ENCODE measurements at regions not wholly inside any gene's neighbourhood (a gene's known extent, or its start where the extent isn't known, plus 50 kb on each side); places are given as distances from the start of the nearest gene placed in this dataset.

DNA sequence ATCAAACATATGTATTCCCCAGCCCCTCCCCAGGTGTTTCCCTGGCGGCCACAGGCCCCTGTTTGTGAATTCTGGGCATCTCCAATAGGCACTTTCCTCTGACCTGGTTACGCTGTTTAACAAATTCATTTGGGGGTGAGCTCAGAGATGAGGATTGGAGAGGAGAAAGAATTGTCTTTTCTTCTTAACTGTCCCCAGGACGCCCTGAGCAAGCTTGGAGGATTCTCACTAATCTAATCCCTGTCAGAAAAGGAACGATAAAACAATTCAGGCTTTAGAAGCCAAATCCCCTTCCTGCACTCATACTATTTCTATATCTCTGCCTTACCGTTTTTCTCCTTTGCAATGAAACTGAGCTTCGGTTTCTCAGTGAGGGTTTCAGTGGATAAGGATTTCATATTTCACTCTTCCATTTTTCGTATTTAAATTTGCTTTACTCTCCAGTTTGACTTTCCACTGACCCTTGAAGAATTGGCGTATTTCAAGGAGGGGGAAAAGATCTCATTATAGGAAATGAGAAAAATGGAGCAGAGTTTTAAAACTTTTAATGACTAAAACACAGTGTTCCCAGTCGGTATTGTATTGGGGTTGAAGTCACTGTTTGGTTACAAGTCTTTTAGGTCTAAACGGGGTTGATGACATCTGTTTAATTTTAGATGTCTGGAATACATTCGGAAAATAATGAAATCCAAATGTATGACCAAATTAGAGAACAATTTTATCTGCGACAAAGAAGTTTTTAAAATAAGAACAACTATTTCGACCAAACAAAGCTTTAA, 180.1 kb downstream of the MACROH2A1 start:
- no peak for DNase-seq (ENCODE audit: low read depth in 2 of 2)

DNA sequence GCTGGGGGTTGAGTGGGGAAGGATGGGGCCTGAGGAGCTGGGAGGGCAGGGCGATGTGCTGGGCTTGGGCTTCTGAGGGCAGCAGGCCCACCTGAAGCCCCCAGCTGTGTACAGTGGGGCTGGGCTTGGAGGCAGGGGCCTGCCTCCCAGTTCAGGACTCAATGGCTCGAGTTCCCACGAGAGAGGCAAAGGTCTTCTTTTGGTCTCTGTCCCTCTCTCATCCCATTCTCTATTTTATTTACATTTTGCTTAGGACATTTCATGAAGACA, 180.6 kb downstream of the MACROH2A1 start:
- DNase-seq (ENCODE audit: low read depth in 2 of 2): no peak

DNA sequence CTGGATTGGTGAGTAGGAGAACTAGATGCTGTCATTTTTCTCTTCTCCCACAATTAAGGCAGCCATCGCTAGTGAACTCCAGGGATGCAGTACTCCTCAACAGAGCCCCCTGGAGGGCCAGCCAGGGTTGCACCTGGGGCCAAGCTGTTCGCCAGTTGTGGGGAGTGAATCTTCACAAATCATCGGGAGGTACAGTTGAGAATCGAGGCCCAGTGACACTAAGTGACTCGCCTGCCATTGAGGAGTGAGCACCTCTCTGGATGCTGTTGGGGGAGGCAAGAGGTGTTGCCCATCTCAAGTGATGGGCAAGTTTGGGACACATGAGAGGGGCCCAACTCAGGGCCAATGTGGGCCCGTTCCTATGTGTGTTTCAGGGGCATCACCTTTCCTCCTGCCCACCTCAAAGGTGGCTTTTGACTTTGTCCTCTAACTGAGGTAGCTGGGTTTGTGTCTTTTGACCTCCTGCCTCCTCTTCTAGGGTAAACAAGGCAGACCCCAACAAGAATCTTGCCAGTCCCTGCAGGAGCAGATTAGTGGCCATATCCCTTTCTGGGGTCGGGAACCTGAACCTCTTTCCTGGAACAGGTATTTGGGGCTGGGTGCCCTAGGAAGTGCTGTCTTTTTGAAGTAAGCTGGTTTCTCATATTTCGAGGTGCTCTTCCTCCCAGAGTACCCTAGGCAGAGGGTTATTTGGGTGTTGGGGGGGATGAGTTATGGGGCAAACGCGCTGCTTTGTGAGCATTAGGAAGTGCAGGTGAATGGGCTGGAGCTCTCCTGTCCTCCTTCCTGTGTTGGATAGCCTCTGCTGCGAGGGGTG, 181.2 kb downstream of the MACROH2A1 start:
- no peak for DNase-seq (ENCODE audit: low read depth in 2 of 2)

DNA sequence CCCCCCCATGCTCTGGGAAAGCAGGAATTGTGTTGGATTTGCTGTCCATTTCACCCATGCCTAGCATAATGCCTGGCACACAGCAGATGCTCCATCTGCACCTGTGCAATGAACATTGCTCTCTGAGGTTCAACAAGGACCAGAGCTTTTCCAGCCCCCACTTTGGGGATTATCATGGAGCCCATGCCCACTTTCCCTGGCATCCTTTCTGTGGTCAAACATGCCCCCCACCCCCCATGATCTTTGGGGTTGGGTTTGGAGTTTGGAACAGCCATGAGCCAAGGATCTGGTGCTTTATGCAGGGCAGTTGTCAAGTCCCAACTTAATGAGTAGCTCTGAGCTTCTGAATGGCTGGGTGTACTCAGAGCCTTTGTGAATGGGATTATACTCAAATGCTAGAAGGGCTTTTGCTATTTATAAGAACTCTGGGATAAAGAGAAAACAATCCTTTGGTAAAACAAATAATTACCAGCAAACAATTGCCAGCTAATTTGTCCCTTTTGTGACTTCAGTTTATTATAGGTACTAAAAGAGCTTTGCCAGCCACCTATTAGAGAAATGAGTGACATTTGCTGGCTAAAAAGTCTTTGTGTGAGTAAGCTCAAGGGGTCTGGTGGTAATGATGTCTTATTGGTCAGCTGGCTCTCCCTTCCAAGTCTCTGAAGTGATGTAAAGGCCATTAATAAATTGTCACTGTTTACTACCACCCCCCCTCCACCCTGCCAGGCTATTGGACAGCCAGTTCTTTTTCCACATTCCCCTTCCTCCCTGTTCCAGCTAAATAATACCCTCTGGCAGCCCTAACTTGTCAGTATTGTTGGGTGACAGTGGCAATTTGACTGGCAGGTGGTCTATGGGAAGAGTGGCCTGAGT, 182.3 kb downstream of the MACROH2A1 start:
- no peak for DNase-seq (ENCODE audit: low read depth in 2 of 2)

DNA sequence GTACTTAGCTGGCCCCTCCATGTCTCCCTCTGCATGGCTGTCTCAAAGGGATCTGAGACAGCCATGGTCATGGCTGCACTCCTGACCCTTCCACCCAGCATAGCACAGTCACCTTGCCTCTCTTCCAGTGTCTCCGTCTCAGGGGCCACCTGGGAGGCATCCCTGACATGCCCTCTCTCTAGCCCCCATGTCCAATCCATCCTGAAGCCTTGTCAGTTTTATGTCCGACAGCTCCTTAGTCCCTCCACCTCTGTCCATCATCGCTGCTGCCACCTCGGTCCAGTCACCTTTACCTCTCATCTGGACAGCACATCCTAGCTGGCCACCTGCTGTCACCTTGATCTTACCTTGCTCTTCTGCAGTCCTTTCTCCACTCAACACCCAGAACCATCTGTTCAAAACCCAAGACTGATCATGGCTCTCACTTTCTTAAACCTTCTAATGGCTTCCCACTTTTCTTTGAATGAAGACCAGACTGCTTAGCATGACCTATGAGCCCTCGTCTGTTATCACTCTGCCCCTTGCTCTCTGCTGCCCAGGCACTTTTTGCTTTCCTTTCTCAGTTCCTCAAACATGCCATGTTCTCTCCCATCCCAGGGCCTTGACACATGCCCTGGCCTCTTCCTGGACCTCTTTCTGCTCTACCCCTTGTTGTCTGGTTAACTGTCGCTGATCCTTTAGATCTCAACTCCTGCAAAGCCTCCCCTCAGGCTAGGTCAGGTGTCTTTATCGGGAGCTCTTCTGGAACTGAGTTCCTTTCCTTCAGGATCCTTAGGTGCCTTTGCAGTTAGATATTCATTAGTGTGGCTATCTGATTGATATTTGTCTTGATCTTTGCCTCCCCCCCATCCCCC, 181.8 kb upstream of the PITX1 start:
- DNase-seq (ENCODE audit: low read depth in 2 of 2): no peak

DNA sequence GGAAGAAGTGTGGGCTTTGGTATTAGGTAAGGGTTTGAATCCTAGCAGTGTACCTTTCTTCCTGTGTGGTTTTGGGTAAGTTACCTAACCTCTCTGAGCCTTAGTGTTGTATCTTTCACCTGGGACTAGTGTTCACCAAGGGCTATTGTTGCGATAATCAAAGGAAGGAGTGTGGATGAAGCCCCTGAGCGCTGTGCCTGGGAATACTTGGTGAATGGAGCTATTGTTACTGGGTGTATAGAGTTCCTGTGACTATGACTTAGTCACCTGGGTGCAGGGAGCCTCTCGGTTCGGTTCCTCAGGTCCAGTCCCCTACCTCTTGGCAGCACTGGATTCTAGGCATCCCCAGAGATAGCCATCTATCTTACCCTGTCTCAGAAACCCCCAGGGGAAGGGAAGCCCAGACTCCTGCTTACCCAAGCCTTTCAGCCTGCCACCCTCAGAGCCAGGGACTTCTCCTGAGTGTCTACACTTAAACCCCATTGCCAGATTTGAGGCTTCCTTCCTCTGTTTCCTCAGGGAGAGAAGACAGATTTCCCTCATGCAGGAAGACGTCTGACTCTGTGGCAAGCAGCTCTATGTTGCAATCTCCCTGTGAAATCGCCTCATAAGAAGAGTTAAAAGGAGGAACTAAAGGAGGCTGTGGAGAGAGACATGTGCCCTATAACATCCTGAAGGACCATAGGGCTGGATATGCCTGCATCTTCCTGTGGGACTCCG, 181.0 kb upstream of the PITX1 start:
- no peak for DNase-seq (ENCODE audit: low read depth in 2 of 2)

DNA sequence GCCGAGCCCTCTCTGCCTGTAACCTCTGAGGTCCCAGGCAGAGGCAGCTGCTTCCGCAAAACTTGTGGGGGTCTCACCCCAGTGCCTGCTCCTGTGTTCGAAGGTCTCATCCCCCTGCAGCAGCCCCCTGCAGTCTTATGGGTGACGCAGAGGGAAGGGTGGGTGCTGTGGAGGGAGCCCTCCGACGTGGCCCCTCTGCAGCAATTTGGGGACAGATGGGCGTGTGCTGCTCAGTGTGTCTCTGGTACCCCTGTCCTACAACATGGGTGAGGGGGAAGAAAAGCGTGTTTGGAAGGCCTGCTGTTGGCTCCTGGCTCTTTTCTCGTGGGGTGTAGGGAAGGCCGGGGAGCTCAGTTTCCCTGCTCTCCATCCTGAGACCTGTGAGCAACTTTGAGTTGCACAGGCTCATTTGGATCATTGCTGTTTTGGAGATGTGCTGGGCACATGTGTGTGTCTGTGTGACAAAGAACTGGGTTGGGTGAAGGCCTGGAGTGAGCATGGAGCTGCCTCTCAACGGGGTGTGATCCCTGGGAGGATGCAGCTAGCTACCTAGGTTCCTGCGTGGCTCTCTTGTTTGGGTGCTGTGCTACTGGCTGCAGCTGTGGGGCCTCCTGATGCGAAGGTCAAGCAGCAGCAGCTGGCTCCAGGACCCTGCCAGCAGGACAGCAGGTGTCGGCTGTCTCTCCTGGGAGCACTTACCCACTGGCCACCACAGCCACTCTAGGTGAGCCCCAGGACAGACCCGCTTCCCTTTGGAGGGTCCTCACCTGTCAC, 179.6 kb upstream of the PITX1 start:
- DNase-seq (ENCODE audit: low read depth in 2 of 2): no peak

DNA sequence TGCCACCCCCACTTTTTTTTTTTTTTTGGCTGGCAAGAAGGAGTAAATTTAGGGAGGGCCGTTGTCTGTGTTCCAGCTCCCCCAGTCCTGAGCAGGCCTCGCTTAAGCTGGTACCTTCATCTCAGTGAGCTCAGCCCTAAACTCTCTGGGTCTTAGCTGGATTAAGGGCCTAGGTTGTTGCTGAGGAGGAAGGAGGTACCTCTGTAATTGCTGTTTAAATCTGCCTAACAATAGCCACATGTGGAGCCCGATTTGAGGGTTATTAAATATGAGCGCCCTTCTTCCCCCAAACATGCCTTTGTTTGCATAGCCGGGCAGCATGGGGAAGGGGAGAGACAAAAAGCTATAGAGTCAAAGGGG, 179.0 kb upstream of the PITX1 start:
- no peak for DNase-seq (ENCODE audit: low read depth in 2 of 2)

DNA sequence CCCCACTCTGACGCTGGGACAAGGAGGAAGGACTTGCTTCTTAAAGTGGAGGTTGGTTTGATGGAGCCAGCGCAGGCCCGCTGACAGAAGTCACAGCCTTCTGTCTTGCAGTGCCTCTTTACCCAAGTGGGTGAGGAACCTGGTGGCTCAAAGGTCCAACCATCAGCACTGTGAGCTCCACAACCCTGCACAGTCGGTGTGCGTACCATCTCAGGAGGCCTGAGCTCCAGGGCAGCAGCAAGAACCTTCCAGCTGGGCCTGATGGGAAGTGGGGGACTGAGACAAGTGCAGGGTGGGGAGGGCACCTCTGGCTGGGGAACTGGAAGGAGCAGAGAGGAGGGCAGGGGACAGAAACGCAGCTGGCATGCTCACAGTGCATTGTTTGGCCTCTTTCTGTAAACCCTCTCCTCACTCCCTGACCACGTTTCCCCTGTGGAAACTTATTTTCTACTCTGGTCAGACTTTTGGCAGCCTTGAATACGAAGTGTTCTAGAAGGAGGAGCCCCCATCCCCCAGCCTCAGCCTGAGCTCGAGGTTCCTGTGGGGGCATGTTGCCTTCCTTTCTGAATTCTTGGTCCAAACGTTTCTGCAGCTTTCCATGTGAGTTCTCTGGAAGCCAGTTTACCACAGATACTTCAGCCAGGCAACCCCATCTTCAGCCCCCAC, 178.5 kb upstream of the PITX1 start:
- DNase-seq (ENCODE audit: low read depth in 2 of 2): no peak

DNA sequence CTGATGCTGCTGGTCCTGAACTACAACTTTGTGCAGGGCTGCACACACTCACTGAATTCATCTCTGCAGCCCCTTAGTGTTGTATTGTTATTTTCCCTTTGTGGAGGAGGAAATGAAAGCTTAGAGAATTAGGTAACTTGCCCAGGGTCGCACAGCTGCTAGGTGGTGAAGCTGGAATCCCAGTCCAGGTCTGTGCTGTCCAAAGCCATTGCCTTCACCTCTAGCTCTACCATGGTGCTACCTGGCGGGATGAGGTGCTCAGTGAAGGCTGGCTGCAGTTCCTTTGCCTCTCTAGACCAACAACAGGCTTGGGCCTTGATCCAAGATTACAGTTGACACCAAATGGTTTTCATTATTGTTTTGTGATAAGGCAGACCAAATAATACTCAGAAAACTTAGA, 177.8 kb upstream of the PITX1 start:
- DNase-seq (ENCODE audit: low read depth in 2 of 2): no peak

DNA sequence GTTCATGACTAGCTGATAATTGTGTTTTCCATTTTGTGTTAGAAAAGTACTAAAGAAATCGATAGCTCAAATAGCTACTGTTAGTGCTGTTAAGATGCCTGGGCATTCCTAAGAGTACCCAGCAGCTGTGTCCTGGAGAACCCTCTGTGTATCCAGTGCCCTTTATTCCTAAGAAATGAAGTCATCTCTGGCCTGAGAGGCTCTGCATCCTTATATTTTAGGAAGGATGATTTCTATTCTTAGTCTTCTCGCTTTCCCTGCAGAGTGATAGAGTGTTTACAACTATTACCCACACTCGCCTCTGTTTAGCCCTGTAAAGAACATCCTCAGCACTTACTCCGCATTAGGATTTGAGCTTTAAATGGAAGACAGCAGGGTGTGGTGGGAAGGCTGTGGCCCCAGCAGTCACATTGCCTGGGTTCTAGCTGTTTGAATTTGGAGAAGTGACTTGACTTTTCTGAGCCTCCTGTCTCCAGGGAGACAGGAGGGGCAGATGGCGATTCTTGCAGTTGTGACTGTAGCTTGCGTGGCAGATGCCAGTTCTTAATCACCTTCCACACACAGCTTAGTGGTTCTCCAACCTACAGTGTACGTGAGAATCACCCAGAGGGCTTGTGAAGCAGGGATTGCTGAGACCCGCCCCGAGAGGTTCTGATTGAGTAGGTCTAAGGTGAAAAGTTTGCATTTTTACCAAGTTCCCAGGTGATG, 177.2 kb upstream of the PITX1 start:
- no peak for DNase-seq (ENCODE audit: low read depth in 2 of 2)

DNA sequence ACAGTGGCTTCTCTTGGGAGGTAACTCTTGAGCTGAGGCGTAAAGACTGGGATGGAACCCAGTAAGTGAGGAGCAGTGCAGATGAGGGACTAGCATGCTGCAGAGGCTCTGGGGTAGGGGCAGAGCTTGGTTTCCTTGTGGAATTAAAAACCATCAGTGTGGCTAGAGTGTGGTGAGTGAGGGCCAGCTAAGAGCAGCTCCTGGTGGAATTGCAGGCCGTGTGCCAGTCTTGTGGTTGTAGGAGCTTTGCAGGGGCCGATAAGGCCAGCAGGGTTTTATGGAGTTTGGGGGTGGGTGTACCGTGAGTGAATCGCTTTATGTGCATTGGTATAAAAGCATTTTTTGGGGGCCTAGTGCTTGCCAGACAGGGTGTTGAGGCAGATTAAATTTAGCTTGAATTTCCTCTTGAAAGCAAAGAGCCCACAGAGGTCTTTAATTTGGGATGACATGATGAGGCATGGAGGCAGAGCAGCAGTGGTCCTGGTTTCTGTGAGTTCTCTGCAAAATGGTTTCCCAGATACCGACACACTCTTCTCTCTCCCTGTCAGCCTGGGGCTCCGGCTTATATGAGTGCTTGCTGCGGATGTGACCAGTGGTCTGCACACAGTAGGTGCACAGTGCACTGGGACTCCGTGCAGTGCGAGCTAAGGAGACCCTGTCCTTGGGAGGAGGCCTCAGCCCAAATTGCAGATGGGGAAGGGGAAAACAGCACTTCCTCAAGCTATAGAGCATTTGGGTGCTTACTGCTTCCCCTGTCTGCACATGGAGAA, 176.4 kb upstream of the PITX1 start:
- no peak for DNase-seq (ENCODE audit: low read depth in 2 of 2)

DNA sequence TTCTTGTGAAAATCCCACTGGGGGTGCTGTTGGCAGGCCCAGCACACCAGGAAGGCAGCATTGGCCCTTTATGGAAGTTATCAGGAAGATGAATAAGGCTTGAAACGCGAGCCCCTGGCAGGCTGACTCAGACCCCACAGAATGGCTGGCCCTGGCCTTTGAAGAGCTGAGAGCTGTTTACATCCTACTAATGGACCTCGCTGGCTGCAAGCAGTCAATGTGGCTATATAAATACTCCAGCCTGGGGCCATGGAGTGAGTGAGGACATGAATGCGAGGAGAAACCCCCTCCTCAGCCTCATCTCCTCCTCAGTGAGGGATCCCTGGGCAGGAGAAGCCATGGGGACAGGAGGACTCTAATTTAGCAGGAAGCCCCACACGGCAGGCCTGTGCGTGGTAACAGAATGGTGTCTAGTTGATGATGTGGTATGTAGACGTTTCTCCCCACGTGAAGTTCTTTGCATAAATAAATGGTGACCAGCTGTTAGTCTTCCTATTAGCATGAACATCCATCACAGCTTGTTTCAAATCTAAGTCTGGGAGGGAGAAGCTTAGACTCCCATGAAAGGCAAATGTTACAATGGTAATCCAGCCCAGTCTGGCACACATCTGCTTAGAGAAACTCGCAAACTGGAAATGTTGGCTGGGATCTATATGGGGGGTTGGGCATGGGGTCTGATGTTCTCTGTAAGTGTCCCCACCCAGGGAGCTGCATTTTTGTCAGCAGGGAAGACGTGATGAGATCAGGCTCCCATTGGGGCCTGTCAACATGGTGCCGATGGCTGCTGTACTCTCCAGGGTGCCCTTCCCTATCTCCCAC, 175.1 kb upstream of the PITX1 start:
- DNase-seq (ENCODE audit: low read depth in 2 of 2): no peak

DNA sequence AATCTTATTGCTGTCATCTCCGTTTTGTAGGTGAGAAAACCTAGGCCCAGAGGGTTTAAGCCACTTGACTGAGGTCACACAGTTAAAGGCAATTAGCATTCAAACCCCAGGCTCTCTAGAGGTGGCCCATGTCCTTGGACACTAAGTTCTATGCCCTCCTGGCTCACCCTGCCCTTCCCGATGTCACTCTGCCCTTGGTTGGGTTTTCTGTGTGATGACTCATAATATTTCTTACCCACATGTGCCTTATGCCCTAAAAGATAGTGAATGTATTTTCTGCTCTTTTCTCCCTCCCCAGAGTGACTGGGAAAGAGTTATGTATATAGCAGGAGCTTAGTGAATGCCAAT, 174.5 kb upstream of the PITX1 start:
- no peak for DNase-seq (ENCODE audit: low read depth in 2 of 2)

DNA sequence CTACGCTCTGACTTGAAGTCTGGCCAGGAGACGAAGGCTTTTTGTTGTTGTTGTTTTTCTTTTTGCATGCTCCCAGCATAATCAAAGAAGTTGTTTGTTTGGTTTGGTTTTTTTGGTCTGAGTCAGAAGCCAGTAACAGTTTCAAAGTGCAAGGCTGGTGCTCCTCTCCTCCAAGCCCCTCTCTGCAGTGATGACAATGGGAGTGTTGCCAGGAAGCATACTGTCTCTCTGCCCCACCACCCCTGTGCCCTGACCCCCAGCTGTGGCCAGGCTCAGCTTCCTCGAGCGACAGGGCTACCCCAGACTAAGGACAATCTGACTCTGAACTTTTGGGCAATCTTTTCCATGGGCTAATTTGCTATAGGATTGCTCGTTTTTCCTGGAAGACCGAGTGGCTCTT, 173.8 kb upstream of the PITX1 start:
- no peak for DNase-seq (ENCODE audit: low read depth in 2 of 2)

DNA sequence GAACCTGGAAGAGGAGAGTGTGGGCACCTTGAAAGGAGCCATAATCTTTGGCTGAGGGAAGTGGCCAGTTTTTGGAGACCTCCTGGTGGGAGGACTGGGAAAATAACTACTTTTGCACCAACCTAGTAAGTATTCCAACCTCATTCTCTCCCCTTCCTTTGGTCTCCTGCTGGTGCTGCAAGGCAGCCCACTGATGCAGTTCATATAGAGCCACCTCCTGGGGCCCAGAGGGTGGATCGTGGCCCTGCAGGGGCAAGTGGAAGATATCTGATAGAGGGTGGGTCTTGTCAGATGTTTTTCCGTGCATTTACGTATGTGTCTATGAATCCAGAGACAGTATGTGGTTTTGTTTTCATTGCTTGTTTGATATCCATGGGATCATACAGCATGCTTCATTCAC, 172.8 kb upstream of the PITX1 start:
- no peak for DNase-seq (ENCODE audit: low read depth in 2 of 2)

DNA sequence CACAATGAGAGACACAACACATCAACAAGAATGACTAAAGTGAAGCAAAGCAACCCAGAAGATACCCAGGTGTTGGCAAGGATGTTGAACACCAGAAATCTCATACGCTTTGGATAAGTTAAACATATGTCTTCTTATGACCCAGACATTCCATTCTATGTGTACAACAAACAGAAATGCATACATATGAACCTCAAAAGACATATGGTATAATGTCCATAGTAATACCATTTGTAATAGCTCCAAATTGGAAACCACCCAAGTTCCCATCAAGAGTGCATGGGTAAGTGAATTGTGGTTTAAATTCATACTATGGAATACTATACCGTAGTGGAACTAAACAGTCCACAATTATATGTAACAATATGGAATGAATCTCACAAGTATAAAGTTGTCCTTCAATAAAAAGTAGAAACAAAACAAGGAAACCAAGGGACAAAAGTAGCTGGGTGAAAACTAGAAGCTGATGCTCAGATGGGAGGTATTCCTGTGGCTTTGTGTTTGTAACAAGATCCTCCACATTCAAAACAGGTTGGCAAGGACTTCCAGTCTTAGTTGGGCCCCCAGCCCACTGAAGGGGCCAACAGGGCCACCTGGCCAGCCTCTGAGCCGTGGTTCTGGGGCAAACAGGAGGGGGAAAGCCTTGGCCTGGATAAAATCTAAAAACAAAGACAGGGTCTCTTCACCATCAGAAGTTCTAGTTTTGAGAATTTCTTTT, 171.8 kb upstream of the PITX1 start:
- no peak for DNase-seq (ENCODE audit: low read depth in 2 of 2)
